Fibroblast of lung (primary cell): ENCODE measurements at regions not wholly inside any gene's neighbourhood (a gene's known extent, or its start where the extent isn't known, plus 50 kb on each side); places are given as distances from the start of the nearest gene placed in this dataset.
"Not testable (repeated sequence)": the region's sequence is repeated elsewhere in the genome, so short reads cannot be mapped to it uniquely, and the experiment has no call there.

Experiments
- EZH2 ChIP-seq: IDR thresholded peaks from 2 replicates; pipeline ENCODE4 v1.5.1; 2012; ENCODE audit warnings: low read length, control low read depth, mild to moderate bottlenecking; ENCODE audit errors: missing control alignments
- TF ChIP-seq, protein P1 (sequence below), 2 donors: IDR thresholded peaks in 1 of 2; conservative IDR thresholded peaks in 1 of 2; 1 replicate in 1 of 2; 2 replicates in 1 of 2; pipeline ENCODE4 v1.5.1; 2011 to 2012; ENCODE audit warnings: low read length in 2 of 2, control low read depth in 1 of 2, inconsistent platforms in 1 of 2, low read depth in 1 of 2, mild to moderate bottlenecking in 1 of 2

DNA sequence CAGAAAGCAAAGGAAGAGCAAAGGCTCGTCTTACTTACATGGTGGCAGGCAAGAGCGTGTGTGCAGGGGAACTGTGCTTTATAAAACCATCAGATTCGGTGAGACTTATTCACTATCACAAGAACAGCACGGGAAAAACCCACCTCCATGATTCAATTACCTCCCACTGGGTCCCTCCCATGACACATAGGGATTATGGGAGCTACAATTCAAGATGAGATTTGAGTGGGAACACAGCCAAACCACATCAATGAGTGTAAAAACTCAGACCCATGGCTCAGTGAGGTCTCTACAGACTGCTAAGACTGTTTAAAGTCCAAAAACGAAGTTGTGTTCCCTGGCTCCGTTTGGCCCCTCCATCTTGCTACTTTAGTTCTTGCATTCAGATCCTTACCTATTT lies 79.2 kb upstream of the MINDY3 start:
- TF ChIP-seq, protein P1, sequence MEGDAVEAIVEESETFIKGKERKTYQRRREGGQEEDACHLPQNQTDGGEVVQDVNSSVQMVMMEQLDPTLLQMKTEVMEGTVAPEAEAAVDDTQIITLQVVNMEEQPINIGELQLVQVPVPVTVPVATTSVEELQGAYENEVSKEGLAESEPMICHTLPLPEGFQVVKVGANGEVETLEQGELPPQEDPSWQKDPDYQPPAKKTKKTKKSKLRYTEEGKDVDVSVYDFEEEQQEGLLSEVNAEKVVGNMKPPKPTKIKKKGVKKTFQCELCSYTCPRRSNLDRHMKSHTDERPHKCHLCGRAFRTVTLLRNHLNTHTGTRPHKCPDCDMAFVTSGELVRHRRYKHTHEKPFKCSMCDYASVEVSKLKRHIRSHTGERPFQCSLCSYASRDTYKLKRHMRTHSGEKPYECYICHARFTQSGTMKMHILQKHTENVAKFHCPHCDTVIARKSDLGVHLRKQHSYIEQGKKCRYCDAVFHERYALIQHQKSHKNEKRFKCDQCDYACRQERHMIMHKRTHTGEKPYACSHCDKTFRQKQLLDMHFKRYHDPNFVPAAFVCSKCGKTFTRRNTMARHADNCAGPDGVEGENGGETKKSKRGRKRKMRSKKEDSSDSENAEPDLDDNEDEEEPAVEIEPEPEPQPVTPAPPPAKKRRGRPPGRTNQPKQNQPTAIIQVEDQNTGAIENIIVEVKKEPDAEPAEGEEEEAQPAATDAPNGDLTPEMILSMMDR (conservative IDR thresholded peaks at IDR 0.05 in 1 of 2, IDR thresholded peaks at IDR 0.05 in 1 of 2; ENCODE audit: low read depth in 1 of 2, low read length in 2 of 2) = not testable (repeated sequence)
- TF ChIP-seq EZH2 = not testable (repeated sequence)
